WTC11 (cell line): ENCODE measurements at regions not wholly inside any gene's neighbourhood (a gene's known extent, or its start where the extent isn't known, plus 50 kb on each side); places are given as distances from the start of the nearest gene placed in this dataset.

Experiments used
- ATF1 ChIP-seq: sonication (generic); formaldehyde crosslinking; IDR thresholded peaks from 2 replicates; pipeline ENCODE4 v1.8.1; 2023; ENCODE audit warnings: mild to moderate bottlenecking, moderate library complexity, missing genetic modification reagents
- CREB1 ChIP-seq: sonication (generic); formaldehyde crosslinking; IDR thresholded peaks from 2 replicates; pipeline ENCODE4 v1.8.0; 2023; ENCODE audit warnings: mild to moderate bottlenecking, missing genetic modification reagents
- CTCF ChIP-seq: fragments of 200-600 bp; IDR thresholded peaks from 2 replicates; pipeline ENCODE4 v1.8.0; 2022; ENCODE audit warnings: antibody characterized with exemption
- E2F5 ChIP-seq: sonication (generic); formaldehyde crosslinking; IDR thresholded peaks from 2 replicates; pipeline ENCODE4 v1.8.1; 2022; ENCODE audit warnings: mild to moderate bottlenecking, moderate library complexity, missing genetic modification reagents
- FOXP1 ChIP-seq: sonication (generic); formaldehyde crosslinking; IDR thresholded peaks from 2 replicates; pipeline ENCODE4 v1.8.0; 2022; ENCODE audit warnings: missing genetic modification reagents, mild to moderate bottlenecking, moderate library complexity, borderline replicate concordance
- MAX ChIP-seq: sonication (generic); formaldehyde crosslinking; IDR thresholded peaks from 2 replicates; pipeline ENCODE4 v1.8.0; 2022; ENCODE audit warnings: mild to moderate bottlenecking, missing genetic modification reagents
- NR1H2 ChIP-seq: sonication (generic); formaldehyde crosslinking; IDR thresholded peaks from 2 replicates; pipeline ENCODE4 v1.9.0; 2021; ENCODE audit warnings: mild to moderate bottlenecking, moderate library complexity, missing genetic modification reagents
- USF2 ChIP-seq: sonication (generic); formaldehyde crosslinking; IDR thresholded peaks from 2 replicates; pipeline ENCODE4 v1.8.1; 2023; ENCODE audit warnings: mild to moderate bottlenecking, missing genetic modification reagents, moderate library complexity

GRCh38 chr12:98446060-98446459 is 69.3 kb upstream of the TMPO start:
- no peak for TF ChIP-seq CTCF
- no peak for TF ChIP-seq USF2 (CRISPR knock-in tag)
- no peak for TF ChIP-seq FOXP1 (CRISPR knock-in tag)
- TF ChIP-seq NR1H2 (CRISPR knock-in tag): no peak
- TF ChIP-seq MAX: no peak
- no peak for TF ChIP-seq CREB1 (CRISPR knock-in tag)
- no peak for TF ChIP-seq E2F5 (CRISPR knock-in tag)
- TF ChIP-seq ATF1 (CRISPR knock-in tag): no peak
